HG03378 (cell line): ENCODE measurements at regions not wholly inside any gene's neighbourhood (a gene's known extent, or its start where the extent isn't known, plus 50 kb on each side); places are given as distances from the start of the nearest gene placed in this dataset.
"Not testable (repeated sequence)": the region's sequence is repeated elsewhere in the genome, so short reads cannot be mapped to it uniquely, and the experiment has no call there.

Source experiments
- ATAC-seq: cut with Tn5 transposase; IDR thresholded peaks from one replicate; pipeline ENCODE4 v1.9.1; 2021; ENCODE audit warnings: mild to moderate bottlenecking, moderate library complexity; ENCODE audit not compliant: unreplicated experiment

DNA sequence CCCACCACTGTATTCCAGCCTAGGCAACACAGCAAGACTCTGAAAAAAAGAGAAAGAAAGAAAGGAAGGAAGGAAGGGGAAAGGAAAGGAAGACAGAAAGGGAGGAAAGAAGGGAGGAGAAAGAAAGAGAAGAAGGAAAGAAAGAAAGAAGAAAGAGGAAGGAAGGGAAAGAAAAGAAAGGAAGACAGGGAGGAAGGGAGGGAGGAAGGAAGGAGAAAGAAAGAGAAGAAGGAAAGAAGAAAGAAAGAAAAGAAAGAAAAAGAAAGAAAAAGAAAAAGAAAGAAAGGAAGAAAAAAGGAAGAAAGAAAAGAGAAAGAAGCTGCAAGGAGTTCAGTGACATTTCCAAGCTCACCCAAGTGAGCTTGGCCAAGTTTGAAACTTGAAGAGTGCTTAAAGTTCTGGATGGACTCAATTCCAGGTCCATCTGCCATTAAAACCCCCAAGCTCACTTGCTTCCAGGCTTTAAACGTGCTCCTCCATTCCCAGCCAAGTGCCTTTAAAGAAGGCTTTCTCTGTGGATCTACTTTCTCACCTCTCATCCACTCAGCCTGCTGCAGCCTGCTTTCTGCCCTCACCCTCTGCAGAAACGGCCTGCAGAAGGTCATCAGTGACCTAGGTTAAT is 101.5 kb downstream of the VCPKMT start:
- no peak for ATAC-seq

DNA sequence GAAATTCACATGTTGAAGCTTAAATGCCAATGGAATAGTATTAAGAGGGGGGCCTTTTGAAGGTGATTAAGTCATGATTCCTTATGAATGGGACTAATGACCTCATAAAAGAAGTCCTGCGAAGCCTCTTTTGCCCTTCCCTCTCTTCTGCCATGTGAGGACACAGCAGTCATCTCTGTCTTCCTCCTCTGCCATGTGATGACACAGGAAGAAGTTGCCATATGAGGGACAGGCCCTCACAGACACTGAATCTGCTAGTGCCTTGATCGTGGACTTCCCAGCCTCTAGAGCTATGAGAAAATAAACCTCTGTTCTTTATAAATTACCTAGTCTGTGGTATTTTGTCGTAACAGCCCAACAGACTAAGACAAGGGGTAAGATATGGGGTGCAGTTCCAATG is 100.7 kb downstream of the VCPKMT start:
- ATAC-seq: no peak

DNA sequence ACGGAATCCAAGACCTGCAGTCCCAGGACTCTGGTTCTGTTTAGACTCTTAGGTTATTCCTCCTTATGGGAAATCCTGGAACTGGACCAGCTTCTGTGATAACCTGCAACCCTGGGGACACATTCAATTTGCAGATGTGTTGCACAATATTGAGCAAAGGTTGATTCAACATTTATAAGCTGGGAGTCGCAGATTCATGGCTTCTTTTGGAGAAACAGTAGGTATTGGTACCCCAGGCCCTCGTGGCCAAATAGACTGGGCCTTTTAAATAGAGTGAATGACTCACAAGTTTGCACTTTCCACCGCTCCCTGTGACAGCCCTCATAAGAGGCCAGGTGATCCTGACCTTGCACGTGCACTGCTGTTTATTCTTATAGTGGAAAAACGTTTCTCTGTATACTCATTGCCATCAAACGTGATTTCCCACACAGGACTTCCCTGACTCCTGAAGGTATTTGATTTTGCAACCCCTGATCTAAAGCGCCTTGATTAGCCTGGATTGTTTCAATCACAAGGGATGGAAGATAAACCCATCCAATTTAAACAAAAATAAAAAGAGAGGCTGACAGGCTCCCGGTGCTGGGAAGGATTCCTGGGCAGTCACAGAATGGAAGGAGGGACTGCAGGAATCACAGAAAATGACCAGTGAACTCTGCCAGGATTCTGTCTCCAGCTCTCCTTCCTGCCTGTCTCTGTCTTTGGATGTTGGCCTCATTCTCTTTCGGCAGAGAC is 98.0 kb downstream of the VCPKMT start:
- ATAC-seq: no peak

GRCh38 chr14:50018933-50019210 is 97.5 kb downstream of the VCPKMT start:
- ATAC-seq: no peak

- ATAC-seq: no peak
Measured at GRCh38 chr14:50020184-50020583, 96.2 kb downstream of the VCPKMT start.

- ATAC-seq: no peak
Measured at GRCh38 chr14:50020799-50021198, 95.6 kb downstream of the VCPKMT start.

DNA sequence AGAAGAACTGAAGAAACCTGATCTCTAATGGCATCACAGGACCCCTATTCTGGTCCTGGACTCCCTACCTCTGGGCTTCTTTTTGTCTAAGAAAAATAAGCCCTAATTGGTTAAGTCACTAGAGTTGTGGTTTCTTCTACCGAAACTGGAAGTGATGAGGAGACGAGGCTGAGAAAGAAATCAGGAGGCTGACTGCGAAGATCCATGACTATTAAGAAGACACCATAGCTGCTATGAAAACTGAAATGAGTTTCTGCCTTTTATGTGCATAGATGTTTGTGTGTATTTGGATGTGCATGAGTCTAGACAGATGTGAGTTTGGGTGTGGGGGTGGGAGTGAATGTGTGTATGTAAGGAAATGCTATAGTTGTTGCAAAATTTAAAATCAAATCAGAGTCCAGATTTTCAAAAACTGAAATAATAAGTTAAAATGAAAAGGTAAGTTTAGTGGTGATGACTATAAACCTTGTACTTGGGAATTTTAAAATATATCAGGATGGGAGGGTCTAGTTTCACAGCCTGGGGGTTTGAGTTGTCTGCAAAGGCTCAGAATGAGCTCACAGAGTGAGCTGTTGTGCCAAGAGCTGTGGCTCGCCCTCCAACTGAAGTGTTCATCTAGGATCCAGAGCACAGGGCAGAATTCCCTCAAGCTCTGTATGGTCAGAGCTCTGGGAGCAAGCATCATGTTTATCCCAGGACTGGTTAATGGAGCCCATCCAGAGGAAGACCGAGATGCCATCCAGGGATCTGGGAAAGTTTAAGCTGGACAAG is 94.9 kb downstream of the VCPKMT start:
- ATAC-seq: no peak

DNA sequence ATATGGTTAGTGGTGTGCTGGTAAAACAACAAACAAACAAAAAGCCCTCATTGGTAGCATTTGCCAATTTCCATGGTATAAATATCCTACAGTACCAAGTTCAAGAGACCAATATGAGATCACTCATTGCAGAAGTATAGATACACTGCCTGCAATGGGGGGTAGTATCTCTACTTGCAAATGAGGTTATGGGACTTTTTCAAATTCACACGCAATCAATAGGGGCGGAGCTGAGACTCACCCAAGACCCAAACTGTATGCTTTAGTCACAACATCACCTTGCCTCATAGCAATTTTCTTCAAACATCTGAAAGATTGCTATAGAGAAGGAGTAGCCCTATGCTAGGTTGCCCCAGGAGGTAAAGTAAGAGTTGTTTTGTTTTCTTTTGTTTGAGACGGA is 93.7 kb downstream of the VCPKMT start:
- ATAC-seq: no peak

DNA sequence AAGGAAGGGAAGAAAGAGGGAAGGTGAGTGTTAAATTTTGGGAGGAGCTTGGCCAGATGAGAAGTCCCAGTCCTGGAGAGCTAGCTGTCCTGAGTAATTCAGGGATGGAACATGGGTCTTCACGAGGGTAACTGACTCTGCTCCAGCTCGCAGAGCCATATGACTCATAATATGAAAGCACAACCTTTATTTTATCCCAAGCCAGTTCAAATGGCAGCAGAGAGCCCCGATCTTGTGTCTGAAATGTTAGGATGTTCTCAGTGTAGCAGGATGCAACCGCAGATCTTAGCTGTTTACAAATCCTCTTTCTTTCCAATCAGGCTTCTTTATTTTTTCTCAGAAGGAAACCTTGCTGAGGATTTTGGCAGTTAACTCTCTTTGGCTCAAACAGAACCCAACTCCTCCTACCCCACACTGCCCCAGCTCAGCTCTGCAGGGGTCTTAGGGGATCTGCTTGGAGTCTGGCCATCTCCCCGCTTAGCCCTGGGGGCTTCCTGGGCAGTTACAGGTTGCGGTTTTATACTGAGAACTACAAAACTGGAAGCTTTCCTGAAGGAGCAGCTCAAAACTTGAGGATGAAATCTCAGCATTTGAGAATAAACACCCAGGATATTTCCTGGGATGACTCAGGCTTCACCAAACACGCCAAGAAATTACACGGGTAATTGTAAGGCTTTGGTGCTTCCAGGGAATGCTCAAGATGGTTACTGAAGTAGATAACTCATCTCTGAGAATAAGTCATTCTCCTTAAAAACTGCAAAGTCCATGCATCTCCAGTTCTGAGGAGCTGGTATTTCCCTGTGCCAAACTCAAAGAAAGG is 92.5 kb downstream of the VCPKMT start:
- no peak for ATAC-seq

DNA sequence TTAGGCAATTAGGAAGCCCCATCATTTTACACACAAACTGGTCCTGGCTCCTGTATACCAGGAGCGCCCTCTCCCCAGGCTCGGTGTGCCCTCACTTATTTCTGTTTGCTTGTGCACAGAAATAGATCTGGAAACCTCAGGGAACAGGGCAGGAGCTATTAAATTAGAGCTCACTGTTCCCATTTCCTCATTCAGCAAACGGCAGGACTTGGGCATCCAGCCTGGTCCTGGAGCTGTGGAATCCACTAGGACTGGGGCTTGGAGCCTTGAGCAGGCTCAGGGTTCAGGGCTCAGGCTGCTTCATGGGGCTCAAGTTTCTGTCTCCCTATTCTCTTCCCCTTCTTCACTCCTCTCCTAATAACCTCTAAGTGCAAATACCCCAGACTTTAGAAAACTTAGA is 91.3 kb downstream of the VCPKMT start:
- ATAC-seq: no peak

DNA sequence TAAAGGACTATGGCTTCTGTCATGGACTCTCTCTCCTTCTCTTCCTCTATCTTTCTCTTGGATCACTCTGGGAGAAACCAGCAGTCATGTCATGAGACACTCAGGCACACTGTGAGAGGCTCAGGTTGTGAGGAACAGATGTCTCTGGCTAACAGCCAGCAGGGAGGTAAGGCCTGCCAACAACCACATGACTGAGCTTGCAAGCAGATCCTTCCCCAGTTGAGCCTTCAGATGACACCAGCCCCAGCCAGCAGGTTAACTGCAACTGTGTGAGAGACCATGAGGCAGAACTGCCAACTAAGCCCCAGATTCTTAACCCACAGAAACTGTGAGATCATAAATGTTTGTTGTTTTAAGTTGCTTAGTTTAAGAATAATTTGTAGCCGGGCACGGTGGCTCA is 90.6 kb downstream of the VCPKMT start:
- ATAC-seq: no peak

- ATAC-seq: no peak
Measured at GRCh38 chr14:50026396-50026795, 90.0 kb downstream of the VCPKMT start.

DNA sequence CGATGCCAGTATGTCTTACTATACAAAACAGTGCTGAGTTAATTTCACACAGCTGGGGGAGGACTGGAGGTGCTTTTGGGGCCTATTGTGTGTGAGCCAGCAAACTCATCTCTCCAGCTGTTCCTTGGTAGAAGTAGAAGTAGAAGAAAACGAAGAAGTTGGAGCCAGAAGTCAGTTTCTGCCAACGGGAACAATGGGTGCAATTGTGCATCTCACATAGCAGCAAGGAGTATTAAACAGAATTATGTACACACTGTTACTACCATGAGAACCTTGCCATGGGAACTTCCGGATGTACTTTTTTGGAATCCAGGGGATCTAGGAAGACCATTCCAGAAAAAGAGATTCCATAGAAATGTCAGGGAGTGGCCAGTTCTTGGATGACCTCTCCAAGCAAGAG is 88.6 kb downstream of the VCPKMT start:
- ATAC-seq: no peak

GRCh38 chr14:50028458-50028857 is 87.9 kb downstream of the VCPKMT start:
- no peak for ATAC-seq

DNA sequence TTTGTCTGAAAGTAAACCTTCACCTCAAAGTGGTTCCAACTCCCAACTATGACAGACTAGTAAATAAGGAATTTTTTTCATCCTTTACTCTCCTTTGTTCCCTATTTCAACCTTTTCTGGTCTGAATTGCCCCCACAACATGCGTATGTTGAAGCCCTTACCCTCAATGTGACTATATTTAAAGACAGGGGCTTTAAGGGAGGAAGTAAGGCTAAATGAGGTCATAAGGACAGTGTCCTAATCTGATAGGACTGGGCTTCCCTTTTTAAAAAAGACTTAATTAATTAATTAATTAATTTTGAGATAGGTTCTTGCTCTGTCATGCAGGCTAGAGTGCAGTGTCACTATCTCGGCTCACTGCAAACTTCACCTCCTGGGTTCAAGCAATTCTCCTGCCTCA is 86.3 kb downstream of the VCPKMT start:
- ATAC-seq: no peak

DNA sequence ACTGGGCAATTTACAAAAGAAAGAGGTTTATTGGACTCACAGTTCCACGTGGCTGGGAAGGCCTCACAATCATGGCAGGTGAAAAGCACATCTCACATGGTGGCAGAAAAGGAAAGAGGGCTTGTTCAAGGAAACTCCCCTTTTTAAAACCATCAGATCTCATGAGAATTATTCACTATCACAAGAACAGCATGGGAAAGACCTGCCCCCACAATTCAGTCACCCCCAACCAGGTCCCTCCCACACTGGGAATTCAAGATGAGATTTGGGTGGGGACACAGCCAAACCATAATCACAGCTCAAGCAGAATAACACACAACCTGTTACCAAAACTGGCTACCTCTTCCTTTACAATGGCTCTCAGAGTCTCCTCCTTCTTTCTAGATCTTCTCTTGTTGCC is 85.5 kb downstream of the VCPKMT start:
- not testable (repeated sequence) for ATAC-seq

DNA sequence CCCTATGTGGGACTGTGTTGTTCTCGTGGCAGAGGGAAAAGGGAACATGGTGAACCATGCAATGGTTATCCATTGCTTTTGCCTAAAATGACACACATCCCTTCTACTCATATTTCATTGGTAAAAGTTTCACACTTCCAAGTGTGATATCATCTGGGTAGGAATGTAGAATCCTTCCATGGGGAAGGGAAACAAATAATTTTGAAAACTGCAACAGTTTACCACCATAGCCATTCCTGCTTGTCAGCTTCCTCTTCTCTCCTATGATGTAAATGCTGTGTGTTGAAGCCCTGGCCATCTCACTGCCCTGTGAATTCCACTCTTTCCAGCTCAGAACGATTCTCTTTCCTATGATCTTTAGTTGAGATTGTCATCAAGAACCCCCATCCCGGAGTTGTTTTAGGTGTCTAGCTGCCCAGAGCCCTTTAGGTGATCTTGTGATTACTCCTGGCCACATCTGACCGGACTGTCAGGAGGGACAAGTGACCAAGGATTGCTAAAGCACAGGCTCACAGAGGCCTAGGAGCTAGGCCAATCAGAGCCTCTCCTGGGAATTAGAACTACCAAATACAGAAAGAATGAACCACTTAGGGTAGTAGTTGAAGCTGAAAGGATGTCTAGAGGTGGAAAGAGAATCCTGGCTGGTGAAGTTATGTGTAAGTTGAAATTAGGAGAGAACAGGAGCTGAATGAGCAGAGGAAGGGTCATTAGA is 84.6 kb downstream of the VCPKMT start:
- ATAC-seq: no peak

DNA sequence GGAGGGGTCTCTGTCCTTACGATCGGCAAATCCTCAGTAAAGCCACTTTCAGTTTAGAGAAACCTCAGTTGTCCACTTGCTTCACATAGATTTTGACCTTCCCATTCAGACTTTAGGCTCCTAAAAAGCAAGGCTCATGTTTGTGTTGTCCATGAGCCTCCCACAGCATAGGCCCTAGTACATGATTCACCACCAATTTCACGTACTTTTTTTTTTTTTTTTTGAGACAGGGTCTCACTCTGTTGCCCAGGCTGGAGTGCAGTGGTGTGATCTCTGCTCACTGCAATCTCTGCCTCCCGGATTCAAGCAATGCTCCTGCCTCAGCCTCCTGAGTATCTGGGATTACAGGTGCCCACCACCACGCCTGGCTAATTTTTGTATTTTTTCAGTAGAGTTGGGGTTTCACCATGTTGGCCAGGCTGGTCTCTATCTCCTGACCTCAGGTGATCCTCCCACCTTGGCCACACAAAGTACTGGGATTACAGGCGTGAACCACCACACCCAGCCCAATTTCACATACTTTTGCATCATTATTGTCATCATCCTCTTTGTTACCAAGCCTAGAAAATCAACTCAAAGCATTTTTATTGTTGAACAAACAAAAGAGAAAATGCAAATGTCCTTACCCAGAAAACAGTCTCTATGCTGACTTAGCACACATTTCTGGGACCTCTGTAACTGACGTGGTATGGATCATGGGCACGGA is 83.8 kb downstream of the VCPKMT start:
- ATAC-seq: not testable (repeated sequence)

DNA sequence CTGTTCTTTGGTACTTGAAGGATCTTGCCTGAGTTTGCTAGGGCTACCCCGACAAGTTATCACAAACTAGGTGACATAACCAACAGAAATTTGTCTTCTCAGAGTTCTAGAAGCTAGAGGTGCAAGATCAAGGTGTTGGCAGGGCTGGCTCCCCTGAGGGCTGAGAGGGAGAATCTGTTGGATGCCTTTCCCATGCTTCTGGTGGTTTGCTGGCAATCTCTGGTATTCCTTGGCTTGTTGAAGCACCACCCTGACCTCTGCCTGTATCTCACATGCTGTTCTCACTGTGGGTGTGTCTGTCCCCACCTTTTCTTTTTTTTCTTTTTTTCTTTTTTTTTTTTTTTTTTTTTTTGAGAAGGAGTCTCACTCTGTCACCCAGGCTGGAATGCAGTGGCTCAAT is 81.2 kb downstream of the VCPKMT start:
- no peak for ATAC-seq

- ATAC-seq: no peak
Measured at GRCh38 chr14:50036211-50036610, 80.2 kb downstream of the VCPKMT start.
